H1 (cell line): ENCODE measurements at regions not wholly inside any gene's neighbourhood (a gene's known extent, or its start where the extent isn't known, plus 50 kb on each side); places are given as distances from the start of the nearest gene placed in this dataset.

Experiments
- EP300 ChIP-seq, 2 experiments: IDR thresholded peaks; 1 replicate in 1 of 2; 2 replicates in 1 of 2; pipeline ENCODE4 v1.6.1; 2011 to 2012; ENCODE audit warnings: low read depth in 2 of 2, low read length in 2 of 2, mild to moderate bottlenecking in 2 of 2, borderline replicate concordance in 1 of 2, inconsistent platforms in 1 of 2, moderate library complexity in 1 of 2
- RAD21 ChIP-seq, 2 experiments: IDR thresholded peaks in 1 of 2; conservative IDR thresholded peaks in 1 of 2; 2 replicates each; pipeline ENCODE4 v1.6.1; 2011; ENCODE audit warnings: low read depth in 2 of 2, low read length in 2 of 2, improper control_type of control experiment in 1 of 2, inconsistent platforms in 1 of 2, mild to moderate bottlenecking in 1 of 2, moderate library complexity in 1 of 2
- RNF2 ChIP-seq: fragments of 200-900, 300-1000 bp; sonication (generic); IDR thresholded peaks from 2 replicates; pipeline ENCODE4 v1.7.1; 2016; ENCODE audit warnings: borderline replicate concordance, low read depth, mild to moderate bottlenecking, antibody characterized with exemption, low read length; ENCODE audit not compliant: poor library complexity, severe bottlenecking; ENCODE audit errors: missing control alignments
- TF ChIP-seq, protein P1 (sequence below): IDR thresholded peaks from 2 replicates; pipeline ENCODE4 v1.6.1; 2011; ENCODE audit warnings: low read depth, mild to moderate bottlenecking, low read length; ENCODE audit not compliant: insufficient read depth

- no peak for TF ChIP-seq RAD21 (IDR thresholded peaks at IDR 0.05 in 1 of 2, conservative IDR thresholded peaks at IDR 0.05 in 1 of 2; ENCODE audit: low read depth in 2 of 2, low read length in 2 of 2)
- TF ChIP-seq, protein P1, sequence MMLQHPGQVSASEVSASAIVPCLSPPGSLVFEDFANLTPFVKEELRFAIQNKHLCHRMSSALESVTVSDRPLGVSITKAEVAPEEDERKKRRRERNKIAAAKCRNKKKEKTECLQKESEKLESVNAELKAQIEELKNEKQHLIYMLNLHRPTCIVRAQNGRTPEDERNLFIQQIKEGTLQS: no peak
- no peak for TF ChIP-seq RNF2
- TF ChIP-seq EP300 (IDR thresholded peaks at IDR 0.05; ENCODE audit: borderline replicate concordance in 1 of 2, low read depth in 2 of 2, low read length in 2 of 2): no peak
Observed at GRCh38 chr12:90428881-90429280, 526.1 kb downstream of the CCER1 start (continued).
